OCI-M2 (cell line): ENCODE measurements at regions not wholly inside any gene's neighbourhood (a gene's known extent, or its start where the extent isn't known, plus 50 kb on each side); places are given as distances from the start of the nearest gene placed in this dataset.

ENCODE experiments used
- DNase-seq: peaks from one replicate; lab custom pipeline; 2025; ENCODE audit not compliant: unreplicated experiment; lab: John Stamatoyannopoulos, UW

DNA sequence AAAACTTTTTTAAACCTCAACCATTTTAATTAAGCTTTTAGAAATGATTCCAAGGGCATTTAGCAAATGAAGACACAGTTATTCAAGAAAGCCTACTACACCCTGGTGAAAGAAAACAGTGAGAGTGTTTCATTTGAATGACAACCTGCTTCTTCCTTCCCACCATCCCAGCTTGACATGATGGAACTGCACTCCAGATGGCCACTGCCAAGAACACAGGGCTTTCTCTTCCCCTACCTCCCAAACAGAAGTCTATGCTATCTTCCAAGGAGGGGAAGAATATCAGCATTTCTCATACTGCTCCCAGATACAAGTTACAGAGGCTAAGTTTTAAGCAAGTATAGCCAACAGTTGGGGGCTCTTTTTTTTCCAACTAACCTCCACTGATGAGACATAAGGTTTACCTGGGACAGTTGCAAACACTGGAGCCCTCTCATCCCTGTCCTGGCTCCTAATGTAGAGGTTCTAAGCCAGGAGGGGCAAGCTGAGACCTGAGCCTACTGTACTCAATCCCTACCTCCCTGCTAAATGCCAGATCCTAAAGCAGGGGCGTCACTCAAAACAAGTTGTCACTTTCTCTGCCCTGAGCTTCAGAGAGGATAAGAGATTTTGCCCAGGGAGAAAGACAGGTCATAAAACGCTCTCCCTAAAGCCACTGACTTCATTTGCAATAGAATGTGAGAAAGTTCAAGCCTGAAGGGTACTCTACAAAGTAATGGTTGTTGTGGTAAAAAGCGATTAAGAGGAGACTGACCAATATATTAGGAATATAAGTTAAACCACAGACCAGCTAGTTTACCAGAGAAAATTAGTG lies 88.5 kb upstream of the SLC27A6 start:
- no peak for DNase-seq

DNA sequence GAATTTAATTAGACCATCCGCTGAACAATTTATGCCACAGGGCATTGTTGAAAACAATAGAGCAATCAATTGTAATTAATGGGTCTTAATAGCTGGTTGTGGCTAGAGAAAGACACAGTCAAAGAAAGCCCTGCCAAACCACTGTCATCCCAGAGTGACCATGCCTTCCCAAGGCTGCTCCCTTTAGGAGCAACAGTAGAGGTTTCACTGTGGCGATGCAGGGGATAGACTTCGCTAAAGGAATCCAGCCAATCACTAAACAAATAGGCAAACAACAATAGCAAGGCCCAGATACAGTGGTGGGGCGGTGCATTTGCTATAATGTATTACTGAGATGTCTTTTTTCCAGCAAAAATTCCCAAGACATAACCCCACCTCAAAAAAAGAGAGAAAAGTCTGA lies 87.8 kb upstream of the SLC27A6 start:
- DNase-seq, result no peak

DNA sequence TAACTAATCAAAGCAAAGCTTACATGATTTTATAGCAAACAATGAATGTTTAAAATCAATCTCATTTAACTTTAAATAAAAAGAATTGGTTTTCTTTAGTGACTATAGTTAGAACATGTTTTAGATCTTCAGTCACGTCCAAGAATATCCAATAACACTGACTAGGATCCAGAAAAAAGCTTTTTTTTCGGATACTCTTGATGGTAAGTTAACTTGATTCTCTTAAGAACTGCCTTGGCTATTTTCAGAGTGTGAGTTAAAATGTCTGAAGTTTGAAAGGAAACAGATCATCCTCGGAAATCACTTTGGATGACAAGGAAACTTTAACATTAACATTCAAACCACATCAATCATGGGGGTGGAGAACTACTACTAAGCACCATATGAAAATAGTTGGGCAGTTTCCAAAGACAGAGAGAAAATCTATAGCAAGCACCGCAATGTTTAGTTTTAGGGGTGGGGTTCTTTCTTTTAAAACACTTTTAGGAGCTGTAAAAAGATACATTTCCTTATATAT lies 83.7 kb upstream of the SLC27A6 start:
- no peak for DNase-seq

DNA sequence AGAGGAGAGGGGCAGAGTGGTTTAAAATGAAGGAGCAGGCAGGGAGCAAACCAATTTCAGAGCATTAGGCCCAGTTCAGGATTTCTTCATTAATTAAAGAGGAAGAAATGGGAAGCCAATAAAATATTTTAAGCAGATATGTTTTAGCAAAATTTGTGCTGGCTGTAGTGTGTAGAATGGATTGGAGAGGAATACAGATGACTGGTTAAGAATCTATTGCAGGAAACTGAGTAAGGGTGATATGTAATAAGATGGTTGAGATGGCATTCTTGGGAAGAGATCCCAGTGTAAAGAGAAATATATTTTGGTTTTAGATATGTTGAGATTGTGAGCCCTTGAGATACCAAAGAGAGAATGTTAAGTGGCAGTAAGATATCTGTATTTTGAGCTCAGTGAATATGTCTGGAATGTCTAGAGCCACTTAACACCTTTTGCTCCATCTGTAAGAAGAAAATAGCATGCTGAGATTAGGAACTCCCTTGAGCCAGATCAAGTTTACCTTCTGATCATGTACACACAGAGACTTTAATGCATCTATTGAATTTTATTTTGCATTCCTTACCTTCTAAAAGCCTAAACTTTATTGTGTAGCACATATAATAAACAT lies 79.5 kb upstream of the SLC27A6 start:
- no peak for DNase-seq

DNA sequence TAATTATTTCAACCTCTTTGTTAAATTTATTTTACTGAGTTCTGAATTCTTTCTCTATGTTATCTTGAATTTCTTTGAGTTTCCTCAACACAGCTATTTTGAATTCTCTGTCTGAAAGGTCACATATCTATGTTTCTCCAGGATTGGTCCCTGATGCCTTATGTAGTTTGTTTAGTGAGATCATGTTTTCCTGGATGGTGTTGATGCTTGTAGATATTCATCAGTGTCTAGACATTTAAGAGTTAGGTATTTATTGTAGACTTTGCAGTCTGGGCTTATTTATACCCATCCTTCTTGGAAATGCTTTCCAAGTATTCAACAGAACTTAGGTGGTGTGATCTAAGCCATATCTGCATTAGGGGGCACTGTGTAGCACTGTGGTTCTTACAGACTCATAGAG lies 70.2 kb upstream of the SLC27A6 start:
- no peak for DNase-seq

DNA sequence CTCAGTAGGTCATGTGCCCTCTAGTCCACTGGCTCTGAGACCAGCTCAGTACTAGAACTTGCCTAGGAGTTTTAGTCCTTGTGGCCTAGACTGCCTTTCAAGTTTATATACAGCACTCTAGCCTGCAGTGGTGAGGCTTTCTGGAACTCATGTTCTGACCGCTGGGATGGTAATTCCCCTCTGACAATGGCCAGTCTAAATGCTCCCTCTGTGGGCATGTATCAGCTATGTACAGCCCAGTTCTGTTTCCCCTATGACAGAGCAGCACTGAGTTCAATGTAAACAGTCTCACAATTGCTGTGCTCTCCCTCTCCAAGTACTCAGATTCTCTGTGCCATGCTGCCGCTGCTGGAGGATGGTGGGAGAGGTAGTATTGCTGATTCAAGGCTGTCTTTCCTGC lies 68.6 kb upstream of the SLC27A6 start:
- no peak for DNase-seq

DNA sequence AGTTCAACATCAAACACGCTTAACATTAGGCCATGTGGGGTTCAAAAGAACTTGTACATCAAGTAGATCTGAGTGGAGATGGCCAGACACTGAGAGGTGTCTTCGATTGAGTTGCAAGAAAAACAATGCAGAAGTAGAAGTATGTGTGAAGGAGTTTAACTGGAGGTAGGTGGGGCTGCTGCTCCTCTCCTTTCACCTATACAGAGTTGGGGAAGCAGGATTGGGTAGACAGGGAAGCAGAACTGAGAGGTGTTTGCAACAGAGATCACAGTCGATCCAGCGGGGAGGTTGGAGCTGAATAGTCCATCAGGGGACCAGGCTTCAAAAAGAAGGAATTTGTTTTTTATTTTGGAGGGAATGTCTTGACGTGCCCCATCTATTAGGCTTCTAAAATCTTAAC lies 61.7 kb upstream of the SLC27A6 start:
- DNase-seq, result no peak

DNA sequence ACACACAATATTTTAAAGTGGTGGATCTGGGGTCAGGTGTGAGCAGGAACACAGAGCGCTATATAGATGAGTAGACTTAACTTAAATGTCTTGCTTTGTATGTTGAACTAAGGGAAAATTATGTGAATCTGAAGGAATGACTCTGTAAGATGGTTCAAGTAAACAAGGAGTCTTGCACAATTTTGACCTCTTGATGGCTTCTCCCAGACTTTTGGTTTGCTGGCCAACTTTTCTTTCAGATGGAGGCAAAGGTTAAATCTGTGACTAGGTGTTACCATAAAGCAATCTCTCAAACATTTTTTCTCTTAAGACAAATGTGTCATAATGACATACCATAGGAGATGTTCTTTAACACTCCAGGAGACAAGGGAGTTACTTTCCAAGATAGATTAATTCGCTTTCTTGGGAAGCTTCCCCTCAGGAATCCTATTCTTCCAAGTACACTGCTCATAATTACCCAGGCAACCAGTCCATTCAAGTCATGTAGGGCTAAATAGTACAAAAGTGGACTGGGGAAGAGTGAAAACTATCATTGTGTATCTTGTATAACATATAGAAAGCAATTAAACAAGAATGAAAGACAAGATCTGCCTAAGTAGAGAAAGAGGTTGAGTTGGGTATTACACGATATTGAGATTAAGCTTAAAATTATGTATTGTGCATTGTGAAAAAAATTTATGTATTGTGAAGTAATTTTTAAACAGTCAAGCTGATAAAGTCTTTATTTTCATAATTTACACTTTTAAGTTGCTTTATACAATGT lies 60.3 kb upstream of the SLC27A6 start:
- no peak for DNase-seq

DNA sequence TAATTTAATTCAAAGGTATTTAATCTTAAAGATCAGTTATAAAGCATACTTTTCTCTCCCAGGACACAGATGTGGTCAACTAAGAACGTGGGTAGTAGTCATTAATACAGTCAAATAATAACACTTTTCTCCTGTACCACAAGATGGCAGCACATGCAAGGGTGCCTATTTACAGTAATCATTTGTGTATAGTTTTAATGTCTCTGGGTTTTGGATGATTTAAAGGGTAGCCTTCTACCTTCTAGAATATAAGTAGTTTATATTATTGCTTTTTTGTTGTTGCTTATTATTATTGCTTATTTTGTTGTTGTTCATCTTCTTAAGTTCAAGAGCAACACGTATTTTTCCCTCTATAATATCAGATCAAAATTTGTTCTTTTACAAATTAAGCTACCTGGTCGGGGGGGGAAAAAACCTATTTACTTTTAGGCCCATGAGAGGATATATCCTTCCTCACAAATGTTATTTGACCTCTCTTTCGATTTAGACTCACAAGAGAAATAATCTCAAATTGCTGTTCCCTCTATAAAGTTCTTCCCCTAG lies 59.6 kb upstream of the SLC27A6 start:
- no peak for DNase-seq

DNA sequence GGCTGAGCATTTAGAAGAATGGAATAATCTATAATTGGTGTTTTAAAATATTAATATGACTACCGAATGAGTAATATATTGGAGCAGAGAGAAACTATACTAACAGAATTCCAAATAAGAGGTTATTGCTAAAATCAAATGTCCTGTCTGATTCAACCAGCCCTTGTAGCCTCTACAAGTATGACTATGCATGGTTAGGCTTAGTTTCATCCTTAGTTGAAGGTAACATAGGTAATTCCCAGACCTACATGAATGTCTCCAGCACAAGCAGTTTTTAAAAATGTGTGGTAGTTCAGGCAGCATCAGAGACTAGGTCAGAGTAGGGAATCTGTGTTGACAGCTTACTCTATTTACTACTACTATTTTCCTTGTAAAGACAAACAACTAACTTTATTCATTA lies 51.7 kb upstream of the SLC27A6 start:
- DNase-seq, result no peak
